Mesothelial cell of epicardium (in vitro differentiated cells): ENCODE measurements at regions not wholly inside any gene's neighbourhood (a gene's known extent, or its start where the extent isn't known, plus 50 kb on each side); places are given as distances from the start of the nearest gene placed in this dataset.
A peak's percentile ranks its signal among the peaks of the same experiment; 100 is the strongest.

Experiments used
- DNase-seq, 2 experiments: peaks; one replicate each; pipeline ENCODE4 v3.0.0; 2021; ENCODE audit warnings: low spot score in 2 of 2; ENCODE audit not compliant: unreplicated experiment in 2 of 2
- H3K27ac Mint-ChIP-seq: 2 replicates; pipeline ENCODE4 v1.8.0; 2021; ENCODE audit warnings: mixed read lengths
- H3K27me3 Mint-ChIP-seq: 2 replicates; pipeline ENCODE4 v1.8.0; 2021; ENCODE audit warnings: low read depth, mixed read lengths
- H3K36me3 Mint-ChIP-seq: 2 replicates; pipeline ENCODE4 v1.8.0; 2021; ENCODE audit warnings: mixed read lengths
- H3K4me1 Mint-ChIP-seq: 2 replicates; pipeline ENCODE4 v1.8.0; 2021; ENCODE audit warnings: mixed read lengths
- H3K4me3 Mint-ChIP-seq: 2 replicates; pipeline ENCODE4 v1.8.0; 2021; ENCODE audit warnings: mild to moderate bottlenecking, moderate library complexity, mixed read lengths
- H3K9me3 Mint-ChIP-seq: 2 replicates; pipeline ENCODE4 v1.8.0; 2021; ENCODE audit warnings: mixed read lengths
- TF ChIP-seq, protein P1 (sequence below): fragments of 200-600 bp; sonication (generic); IDR thresholded peaks from one replicate; pipeline ENCODE4 v1.5.0; 2021; ENCODE audit warnings: antibody characterized with exemption; ENCODE audit not compliant: unreplicated experiment

DNA sequence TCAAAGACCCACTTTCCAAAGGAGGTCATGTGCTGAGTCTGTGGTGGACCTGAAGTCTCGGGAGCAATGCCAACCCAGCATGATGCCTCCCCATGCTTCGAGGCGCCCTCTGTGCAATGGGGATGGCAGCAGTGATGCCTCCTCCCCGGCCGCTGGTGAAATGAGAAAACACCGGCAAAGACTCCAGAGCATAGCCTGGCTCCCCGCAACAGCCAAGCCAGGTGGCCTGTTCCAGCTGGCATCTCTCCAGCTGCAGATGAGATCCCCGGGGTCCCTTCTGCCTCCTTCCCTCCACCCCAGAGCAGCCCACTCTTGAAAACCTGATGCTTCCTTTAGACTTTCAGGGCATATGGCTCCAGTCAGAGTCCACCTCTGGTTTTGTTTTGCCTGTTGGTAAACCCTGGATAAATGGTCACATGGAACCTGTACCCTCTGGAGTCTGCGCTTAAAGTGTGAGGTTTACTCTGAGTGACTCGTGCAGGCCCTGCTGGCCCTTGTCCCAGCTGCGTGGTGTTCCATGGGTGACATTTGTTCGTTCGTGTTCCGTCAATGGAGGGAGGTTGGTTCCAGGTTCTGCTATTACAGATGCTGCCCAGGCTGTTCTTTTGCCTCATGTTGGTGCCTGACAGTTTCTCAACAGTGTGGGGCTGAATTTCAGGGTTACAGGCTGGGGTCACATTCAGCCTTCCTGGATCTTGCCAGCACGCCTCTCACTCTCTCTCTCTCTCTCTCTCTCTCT is 181.8 kb upstream of the CIBAR2 start:
- Mint-ChIP-seq H3K27ac (no peak overlapping the region), H3K4me1 (peaks cover 13% of the 10 kb centered on the region), H3K9me3 (no peaks in the 10 kb centered on the region), H3K27me3 (no peaks in the 10 kb centered on the region), H3K4me3 (no peak overlapping the region), H3K36me3 (peaks cover 1% of the 10 kb centered on the region)
- TF ChIP-seq, protein P1, sequence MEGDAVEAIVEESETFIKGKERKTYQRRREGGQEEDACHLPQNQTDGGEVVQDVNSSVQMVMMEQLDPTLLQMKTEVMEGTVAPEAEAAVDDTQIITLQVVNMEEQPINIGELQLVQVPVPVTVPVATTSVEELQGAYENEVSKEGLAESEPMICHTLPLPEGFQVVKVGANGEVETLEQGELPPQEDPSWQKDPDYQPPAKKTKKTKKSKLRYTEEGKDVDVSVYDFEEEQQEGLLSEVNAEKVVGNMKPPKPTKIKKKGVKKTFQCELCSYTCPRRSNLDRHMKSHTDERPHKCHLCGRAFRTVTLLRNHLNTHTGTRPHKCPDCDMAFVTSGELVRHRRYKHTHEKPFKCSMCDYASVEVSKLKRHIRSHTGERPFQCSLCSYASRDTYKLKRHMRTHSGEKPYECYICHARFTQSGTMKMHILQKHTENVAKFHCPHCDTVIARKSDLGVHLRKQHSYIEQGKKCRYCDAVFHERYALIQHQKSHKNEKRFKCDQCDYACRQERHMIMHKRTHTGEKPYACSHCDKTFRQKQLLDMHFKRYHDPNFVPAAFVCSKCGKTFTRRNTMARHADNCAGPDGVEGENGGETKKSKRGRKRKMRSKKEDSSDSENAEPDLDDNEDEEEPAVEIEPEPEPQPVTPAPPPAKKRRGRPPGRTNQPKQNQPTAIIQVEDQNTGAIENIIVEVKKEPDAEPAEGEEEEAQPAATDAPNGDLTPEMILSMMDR: no peak
- no peak for DNase-seq

DNA sequence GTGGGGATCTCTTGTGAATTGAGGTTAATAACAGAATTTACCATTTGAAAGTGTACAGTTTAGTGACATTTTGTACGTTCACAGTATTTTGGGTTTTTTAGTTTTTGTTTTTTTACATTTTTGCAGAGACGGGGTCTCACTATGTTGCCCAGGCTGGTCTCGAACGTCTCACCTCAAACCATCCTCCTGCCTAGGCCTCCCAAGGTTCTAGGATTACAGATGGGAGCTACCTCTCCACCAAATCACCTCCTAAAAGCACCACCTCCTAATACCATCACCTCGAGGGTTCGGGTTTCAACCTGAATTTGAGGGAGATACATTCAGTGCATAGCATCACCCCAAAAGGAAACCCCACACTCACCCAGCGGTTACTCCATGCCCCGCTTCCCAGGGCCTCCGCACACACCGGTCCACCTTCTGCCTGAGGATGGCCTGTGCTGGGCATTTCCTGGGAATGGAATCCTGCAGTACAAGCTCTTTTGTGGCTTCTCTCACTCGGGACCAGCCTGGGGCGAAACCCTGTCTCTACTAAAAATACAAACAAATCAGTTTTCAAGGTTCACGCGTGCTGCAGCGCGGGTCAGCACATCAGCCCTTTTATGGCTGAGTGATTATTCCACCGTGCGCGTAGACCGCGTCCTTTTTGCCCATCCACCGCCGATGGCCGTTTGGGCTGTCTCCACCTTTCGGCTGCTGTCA is 182.7 kb upstream of the CIBAR2 start:
- DNase-seq: no peak

DNA sequence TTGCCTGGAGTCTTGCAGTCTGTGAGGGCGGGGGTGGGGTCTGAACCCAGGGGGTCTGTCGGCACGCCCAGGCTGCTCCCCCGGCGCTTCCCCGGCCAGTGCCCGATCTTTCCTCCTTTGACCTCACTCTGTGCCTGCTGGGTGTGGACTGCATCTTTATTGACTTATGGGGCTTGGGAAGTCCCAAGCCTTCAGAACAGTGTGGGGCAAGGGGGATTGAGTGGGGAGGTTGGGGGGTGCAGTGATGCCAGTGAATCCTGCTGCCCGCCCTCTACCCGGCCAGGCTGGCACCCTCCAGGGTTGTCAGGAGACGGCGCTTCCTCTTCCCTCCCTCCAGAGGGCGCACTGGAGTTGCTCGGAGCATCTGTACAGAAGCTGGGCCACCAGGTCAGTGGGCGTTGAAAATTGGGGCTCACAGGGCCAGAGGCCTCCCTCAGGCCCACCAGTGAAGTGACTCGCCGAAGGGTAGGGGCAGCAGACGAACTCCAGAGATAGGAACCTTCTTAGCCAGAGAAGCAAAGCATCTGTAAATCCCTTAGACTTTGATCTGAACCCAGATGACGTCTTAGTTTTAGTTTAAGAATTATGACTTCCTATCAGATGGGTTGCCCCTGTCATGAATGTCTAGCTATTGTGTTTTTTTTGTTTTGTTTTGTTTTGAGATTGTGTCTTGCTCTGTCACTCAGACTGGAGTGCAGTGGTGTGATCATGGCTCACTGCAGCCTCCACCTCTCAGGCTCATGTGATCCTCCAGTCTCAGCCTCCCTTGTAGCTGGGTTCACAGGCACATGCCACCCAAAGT is 184.8 kb upstream of the CIBAR2 start:
- no peaks in the 10 kb centered on the region for H3K27me3 Mint-ChIP-seq
- peak overlapping the region; percentile 14 for H3K27ac Mint-ChIP-seq
- H3K4me3 Mint-ChIP-seq: no peak overlapping the region
- TF ChIP-seq, protein P1: peak; percentile 60
- no peak for DNase-seq
- H3K4me1 Mint-ChIP-seq: peaks cover 18% of the 10 kb centered on the region
- H3K9me3 Mint-ChIP-seq: no peaks in the 10 kb centered on the region
- peaks cover 1% of the 10 kb centered on the region for H3K36me3 Mint-ChIP-seq

More for the DNA sequence above, 182.7 kb upstream of the CIBAR2 start:
- no peaks in the 10 kb centered on the region for H3K27me3 Mint-ChIP-seq
- H3K9me3 Mint-ChIP-seq: no peaks in the 10 kb centered on the region
- H3K4me1 Mint-ChIP-seq: peaks cover 13% of the 10 kb centered on the region
- H3K27ac Mint-ChIP-seq: no peak overlapping the region
- no peak overlapping the region for H3K4me3 Mint-ChIP-seq
- TF ChIP-seq, protein P1: no peak
- H3K36me3 Mint-ChIP-seq: peaks cover 1% of the 10 kb centered on the region

DNA sequence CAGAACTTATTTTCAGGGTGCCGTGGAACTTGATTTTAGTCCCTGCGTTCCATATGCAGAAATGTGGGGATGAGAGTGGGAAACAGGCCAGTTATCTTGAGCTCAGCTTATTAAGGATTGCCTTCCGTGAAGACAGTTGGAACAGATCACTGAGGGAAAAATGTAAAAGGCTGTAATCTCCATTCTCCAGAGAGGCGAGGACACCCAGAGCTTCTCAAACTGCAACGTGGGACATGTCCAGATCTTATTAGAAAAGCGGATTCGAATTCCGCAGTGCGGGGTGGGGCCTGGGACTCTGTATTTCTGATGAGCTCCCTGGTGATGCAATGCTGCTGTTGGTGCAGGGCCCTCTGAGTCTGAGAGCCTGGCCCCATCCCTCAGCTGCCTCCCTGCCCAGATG is 185.6 kb upstream of the CIBAR2 start:
- Mint-ChIP-seq H3K4me1 (peaks cover 26% of the 10 kb centered on the region), H3K27ac (peak overlapping the region; percentile 14), H3K4me3 (no peak overlapping the region), H3K36me3 (peaks cover 1% of the 10 kb centered on the region), H3K27me3 (no peaks in the 10 kb centered on the region), H3K9me3 (no peaks in the 10 kb centered on the region)
- no peak for DNase-seq
- TF ChIP-seq, protein P1: no peak

DNA sequence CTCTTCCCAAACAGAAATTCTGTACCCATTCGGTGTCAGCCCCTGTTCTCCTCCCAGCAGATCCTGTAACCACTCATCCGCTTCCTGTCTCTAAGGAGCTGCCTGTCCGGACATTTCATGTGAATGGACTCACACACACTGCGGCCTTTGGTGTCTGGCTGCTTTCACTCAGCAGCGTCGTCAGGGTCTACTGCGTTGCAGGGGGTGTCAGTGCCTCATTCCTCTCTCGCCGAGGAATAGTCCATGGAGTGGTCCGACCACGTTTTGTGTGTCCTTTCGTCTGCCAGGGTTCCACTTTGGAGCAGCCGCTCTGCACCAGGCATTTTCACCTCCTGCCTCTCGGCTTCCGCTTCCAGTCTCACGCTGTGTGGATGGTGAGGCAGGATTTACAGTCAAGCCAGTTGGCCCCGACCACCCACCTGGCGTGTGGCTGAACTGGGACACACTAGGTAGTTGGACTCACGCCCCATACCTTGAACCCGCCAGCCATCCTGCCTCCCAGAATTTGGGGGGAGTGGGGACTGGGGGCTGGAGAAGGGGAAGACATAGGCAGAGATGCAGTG is 188.2 kb upstream of the CIBAR2 start:
- TF ChIP-seq, protein P1: no peak
- DNase-seq: no peak
- Mint-ChIP-seq H3K9me3 (no peaks in the 10 kb centered on the region), H3K36me3 (peaks cover 1% of the 10 kb centered on the region), H3K27me3 (no peaks in the 10 kb centered on the region), H3K4me3 (no peak overlapping the region), H3K27ac (no peak overlapping the region), H3K4me1 (peaks cover 36% of the 10 kb centered on the region)
